Inferior parietal cortex (tissue), 1 donor: ENCODE measurements at regions not wholly inside any gene's neighbourhood (a gene's known extent, or its start where the extent isn't known, plus 50 kb on each side); places are given as distances from the start of the nearest gene placed in this dataset.
"Not testable (repeated sequence)": the region's sequence is repeated elsewhere in the genome, so short reads cannot be mapped to it uniquely, and the experiment has no call there.

Experiments
- DNase-seq: peaks from one replicate; pipeline ENCODE4 v3.0.0-alpha.2; 2016; ENCODE audit errors: extremely low spot score

GRCh38 chr3:195669310-195669709 lies 51.5 kb upstream of the MUC20 start:
- not testable (repeated sequence) for DNase-seq

GRCh38 chr3:195668131-195668766 lies 52.5 kb upstream of the MUC20 start:
- DNase-seq = not testable (repeated sequence)

- DNase-seq = not testable (repeated sequence)
These were observed 55.5 kb upstream of the MUC20 start for GRCh38 chr3:195665311-195665710.

GRCh38 chr3:195664131-195664530 lies 56.6 kb upstream of the MUC20 start:
- DNase-seq = not testable (repeated sequence)

GRCh38 chr3:195659136-195659533 lies 61.6 kb upstream of the MUC20 start:
- DNase-seq = not testable (repeated sequence)

GRCh38 chr3:195658381-195659135 lies 62.2 kb upstream of the MUC20 start:
- not testable (repeated sequence) for DNase-seq

- peak; percentile 63 for DNase-seq
These were observed 63.1 kb upstream of the MUC20 start for GRCh38 chr3:195657475-195658372.

GRCh38 chr3:195656091-195656490 lies 64.7 kb upstream of the MUC20 start:
- DNase-seq = not testable (repeated sequence)

GRCh38 chr3:195654746-195655145 lies 66.0 kb upstream of the MUC20 start:
- DNase-seq = not testable (repeated sequence)

- DNase-seq = not testable (repeated sequence)
These were observed 66.6 kb upstream of the MUC20 start for GRCh38 chr3:195654138-195654537.

GRCh38 chr3:195653641-195654040 lies 67.1 kb upstream of the MUC20 start:
- not testable (repeated sequence) for DNase-seq

GRCh38 chr3:195647912-195648702 lies 64.4 kb upstream of the APOD start:
- not testable (repeated sequence) for DNase-seq

- DNase-seq = not testable (repeated sequence)
These were observed 62.1 kb upstream of the APOD start for GRCh38 chr3:195645872-195646271.

GRCh38 chr3:195643245-195643644 lies 59.5 kb upstream of the APOD start:
- not testable (repeated sequence) for DNase-seq

GRCh38 chr3:195642311-195642710 lies 58.6 kb upstream of the APOD start:
- not testable (repeated sequence) for DNase-seq

GRCh38 chr3:195638456-195638855 lies 54.7 kb upstream of the APOD start:
- not testable (repeated sequence) for DNase-seq

- not testable (repeated sequence) for DNase-seq
These were observed 53.9 kb upstream of the APOD start for GRCh38 chr3:195637473-195638233.

GRCh38 chr3:195637011-195637410 lies 53.3 kb upstream of the APOD start:
- DNase-seq = not testable (repeated sequence)

- not testable (repeated sequence) for DNase-seq
These were observed 52.4 kb upstream of the APOD start for GRCh38 chr3:195635898-195636685.
